ENCODE measurements at regions not wholly inside any gene's neighbourhood (a gene's known extent, or its start where the extent isn't known, plus 50 kb on each side); places are given as distances from the start of the nearest gene placed in this dataset.

DNA sequence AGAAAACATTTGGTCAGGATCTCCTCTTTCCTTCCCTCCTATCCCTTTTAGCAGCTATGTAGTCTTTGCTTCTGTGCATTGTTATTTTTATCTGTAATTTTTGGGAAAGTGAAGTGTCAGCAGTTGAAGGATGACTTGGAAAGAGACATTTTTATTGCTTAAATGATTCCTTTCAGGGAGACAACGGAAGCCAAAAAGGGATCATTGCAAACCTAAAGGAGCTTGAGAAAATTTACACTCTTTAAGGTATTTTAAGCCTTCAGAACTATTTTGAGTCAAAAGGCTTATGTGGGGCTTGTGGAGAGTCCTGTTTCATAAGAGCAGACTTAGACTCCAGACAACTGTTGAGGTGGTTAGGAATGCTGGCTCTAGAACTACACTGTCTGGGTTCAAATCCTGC, 281.6 kb downstream of the KIF4B start:
- CTCF ChIA-PET: no interaction called here
- TF ChIP-seq POLR2A (IDR thresholded peaks at IDR 0.05; ENCODE audit: low read depth, low read length): no peak
- no peak for TF ChIP-seq GATA2 (IDR thresholded peaks at IDR 0.05; ENCODE audit: insufficient read depth, insufficient read length, low read depth, low read length)
- TF ChIP-seq, protein P1, sequence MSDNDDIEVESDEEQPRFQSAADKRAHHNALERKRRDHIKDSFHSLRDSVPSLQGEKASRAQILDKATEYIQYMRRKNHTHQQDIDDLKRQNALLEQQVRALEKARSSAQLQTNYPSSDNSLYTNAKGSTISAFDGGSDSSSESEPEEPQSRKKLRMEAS (IDR thresholded peaks at IDR 0.05; ENCODE audit: insufficient read depth, insufficient read length): no peak
- TF ChIP-seq POLR2AphosphoS5 (IDR thresholded peaks at IDR 0.05; ENCODE audit: insufficient read depth, low read depth, low read length): no peak
- TF ChIP-seq, protein P2, sequence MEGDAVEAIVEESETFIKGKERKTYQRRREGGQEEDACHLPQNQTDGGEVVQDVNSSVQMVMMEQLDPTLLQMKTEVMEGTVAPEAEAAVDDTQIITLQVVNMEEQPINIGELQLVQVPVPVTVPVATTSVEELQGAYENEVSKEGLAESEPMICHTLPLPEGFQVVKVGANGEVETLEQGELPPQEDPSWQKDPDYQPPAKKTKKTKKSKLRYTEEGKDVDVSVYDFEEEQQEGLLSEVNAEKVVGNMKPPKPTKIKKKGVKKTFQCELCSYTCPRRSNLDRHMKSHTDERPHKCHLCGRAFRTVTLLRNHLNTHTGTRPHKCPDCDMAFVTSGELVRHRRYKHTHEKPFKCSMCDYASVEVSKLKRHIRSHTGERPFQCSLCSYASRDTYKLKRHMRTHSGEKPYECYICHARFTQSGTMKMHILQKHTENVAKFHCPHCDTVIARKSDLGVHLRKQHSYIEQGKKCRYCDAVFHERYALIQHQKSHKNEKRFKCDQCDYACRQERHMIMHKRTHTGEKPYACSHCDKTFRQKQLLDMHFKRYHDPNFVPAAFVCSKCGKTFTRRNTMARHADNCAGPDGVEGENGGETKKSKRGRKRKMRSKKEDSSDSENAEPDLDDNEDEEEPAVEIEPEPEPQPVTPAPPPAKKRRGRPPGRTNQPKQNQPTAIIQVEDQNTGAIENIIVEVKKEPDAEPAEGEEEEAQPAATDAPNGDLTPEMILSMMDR (IDR thresholded peaks at IDR 0.05; ENCODE audit: extremely low read depth in 1 of 2, insufficient read depth in 1 of 2, low read depth in 1 of 2, low read length in 2 of 2): no peak
- TF ChIP-seq FOS (IDR thresholded peaks at IDR 0.05; ENCODE audit: borderline replicate concordance, insufficient read depth, low read length): no peak
- FAIRE-seq (no peak), DNase-seq (ENCODE audit: low read depth, low spot score) (no peak)
- Histone ChIP-seq H3K79me2 (ENCODE audit: control insufficient read depth, insufficient read depth, low read length) (no peaks in the 10 kb centered on the region), H3K9me1 (replicated peaks; ENCODE audit: control insufficient read depth, extremely low read depth, insufficient read depth, low read length) (no peaks in the 10 kb centered on the region), H3K36me3 (ENCODE audit: control insufficient read depth in 2 of 2, extremely low read depth in 1 of 2, insufficient read depth in 2 of 2, low read length in 2 of 2) (no peaks in the 10 kb centered on the region), H3K27me3 (ENCODE audit: control insufficient read depth in 2 of 2, insufficient read depth in 2 of 2, low read length in 2 of 2) (no peaks in the 10 kb centered on the region), H3K4me3 (replicated peaks in 1 of 3; ENCODE audit: insufficient read depth in 1 of 3, low read depth in 1 of 3, low read length in 3 of 3) (no peak overlapping the region), H3K4me2 (ENCODE audit: insufficient read depth, low read length) (no peak overlapping the region), H2AFZ (ENCODE audit: low read depth, low read length) (no peak overlapping the region), H3K4me1 (ENCODE audit: control insufficient read depth, extremely low read depth, insufficient read depth, low read length) (no peaks in the 10 kb centered on the region), H3K27ac (ENCODE audit: insufficient read depth, low read depth, low read length) (no peak overlapping the region), H3K9me3 (replicated peaks; ENCODE audit: control insufficient read depth, insufficient read depth, low read length) (no peaks in the 10 kb centered on the region), H3K9ac (replicated peaks; ENCODE audit: extremely low read depth, insufficient read depth, low read length) (no peak overlapping the region), H4K20me1 (replicated peaks; ENCODE audit: control insufficient read depth, extremely low read depth, insufficient read depth, low read length) (no peaks in the 10 kb centered on the region)
- POLR2A ChIA-PET: no interaction called here
- dilution Hi-C loops (cut with MboI; ENCODE audit: extremely low pct_ligation_motif_present, low sequenced_read_pairs): no loop called here
- intact Hi-C loops (cut with micrococcal nuclease): no loop called here
- no TSS peak for BruUV-seq (replicated peaks)

All from endothelial cell of umbilical vein (primary cell).